Astrocyte (in vitro differentiated cells and primary cell): ENCODE measurements at regions not wholly inside any gene's neighbourhood (a gene's known extent, or its start where the extent isn't known, plus 50 kb on each side); places are given as distances from the start of the nearest gene placed in this dataset.

Source experiments
- DNase-seq: peaks from one replicate; pipeline ENCODE4 v3.0.0-alpha.2; 2010; ENCODE audit warnings: low read depth
- FAIRE-seq: peaks from 2 replicates; lab custom pipeline; 2011; peaks lifted over from hg19 to GRCh38; lab: Jason Lieb, UNC
- H2AFZ ChIP-seq: 2 replicates; pipeline ENCODE4 v1.6.0; 2012; ENCODE audit warnings: low read depth, low read length, inconsistent platforms
- H3K27ac ChIP-seq: 2 replicates; pipeline ENCODE4 v1.5.1; 2011; ENCODE audit warnings: low read depth, low read length, inconsistent platforms
- H3K27me3 ChIP-seq: 2 replicates; pipeline ENCODE4 v1.6.0; 2011; ENCODE audit warnings: low read length, inconsistent platforms; ENCODE audit not compliant: insufficient read depth
- H3K36me3 ChIP-seq: 2 replicates; pipeline ENCODE4 v1.5.1; 2011; ENCODE audit warnings: low read length, inconsistent platforms; ENCODE audit not compliant: insufficient read depth
- H3K4me1 ChIP-seq: 2 replicates; pipeline ENCODE4 v1.5.1; 2011; ENCODE audit warnings: low read length, inconsistent platforms; ENCODE audit not compliant: insufficient read depth
- H3K4me2 ChIP-seq: 2 replicates; pipeline ENCODE4 v1.6.0; 2012; ENCODE audit warnings: low read length, inconsistent platforms
- H3K4me3 ChIP-seq: 2 replicates; pipeline ENCODE4 v1.5.1; 2011; ENCODE audit warnings: low read depth, mild to moderate bottlenecking, low read length, inconsistent platforms; ENCODE audit not compliant: insufficient read depth
- H3K79me2 ChIP-seq: 2 replicates; pipeline ENCODE4 v1.6.0; 2012; ENCODE audit warnings: mild to moderate bottlenecking, low read length, inconsistent platforms; ENCODE audit not compliant: insufficient read depth
- H3K9ac ChIP-seq: 2 replicates; pipeline ENCODE4 v1.6.0; 2012; ENCODE audit warnings: mild to moderate bottlenecking, low read length, inconsistent platforms
- H3K9me3 ChIP-seq: 2 replicates; pipeline ENCODE4 v1.5.1; 2012; ENCODE audit warnings: low read depth, mild to moderate bottlenecking, low read length, inconsistent platforms; ENCODE audit not compliant: insufficient read depth
- H4K20me1 ChIP-seq: 2 replicates; pipeline ENCODE4 v1.6.0; 2012; ENCODE audit warnings: low read length, inconsistent platforms; ENCODE audit not compliant: insufficient read depth
- H3K27ac Mint-ChIP-seq: one replicate; pipeline ENCODE4 v1.8.0; 2021; ENCODE audit warnings: mild to moderate bottlenecking, mixed read lengths; ENCODE audit not compliant: unreplicated experiment
- H3K27me3 Mint-ChIP-seq: one replicate; pipeline ENCODE4 v1.8.0; 2021; ENCODE audit warnings: low read depth, mixed read lengths; ENCODE audit not compliant: unreplicated experiment
- H3K36me3 Mint-ChIP-seq: one replicate; pipeline ENCODE4 v1.8.0; 2021; ENCODE audit warnings: low read depth, mixed read lengths; ENCODE audit not compliant: unreplicated experiment
- H3K4me1 Mint-ChIP-seq: one replicate; pipeline ENCODE4 v1.8.0; 2021; ENCODE audit warnings: low read depth, mixed read lengths; ENCODE audit not compliant: unreplicated experiment
- H3K4me3 Mint-ChIP-seq: one replicate; pipeline ENCODE4 v1.8.0; 2021; ENCODE audit warnings: mild to moderate bottlenecking, moderate library complexity, mixed read lengths; ENCODE audit not compliant: unreplicated experiment
- H3K9me3 Mint-ChIP-seq: one replicate; pipeline ENCODE4 v1.8.0; 2021; ENCODE audit warnings: mild to moderate bottlenecking, mixed read lengths; ENCODE audit not compliant: unreplicated experiment
- CTCF ChIP-seq: IDR thresholded peaks from 2 replicates; pipeline ENCODE4 v1.5.1; 2011; ENCODE audit warnings: low read depth, mild to moderate bottlenecking, inconsistent platforms, low read length, moderate library complexity; ENCODE audit not compliant: insufficient read depth
- EZH2 ChIP-seq: IDR thresholded peaks from 2 replicates; pipeline ENCODE4 v1.6.1; 2012; ENCODE audit warnings: mild to moderate bottlenecking, low read length, inconsistent platforms; ENCODE audit not compliant: insufficient read depth

DNA sequence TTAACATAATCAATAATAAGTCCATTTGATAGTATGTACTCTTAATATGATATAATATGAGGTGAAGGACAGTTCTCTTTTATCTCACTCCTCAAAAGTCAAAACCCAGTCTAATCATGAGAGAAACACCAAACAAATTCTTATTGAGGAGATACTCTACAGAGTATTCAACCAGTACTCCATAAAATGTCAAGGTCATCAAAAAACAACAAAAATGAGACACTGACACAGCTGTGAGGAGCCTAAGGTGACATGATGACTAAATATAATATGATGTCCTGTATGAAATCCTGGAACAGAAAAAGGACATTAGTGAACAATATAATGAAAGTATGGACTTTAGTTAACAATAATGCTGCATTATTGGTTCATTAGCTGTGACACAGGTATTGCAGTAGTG, 675.1 kb downstream of the HTR1B start:
- H3K4me2 ChIP-seq = no peak overlapping the region
- Mint-ChIP-seq H3K36me3 (peaks cover 3% of the 10 kb centered on the region), H3K4me3 (no peak overlapping the region), H3K27me3 (no peaks in the 10 kb centered on the region), H3K9me3 (peaks cover 3% of the 10 kb centered on the region), H3K4me1 (peaks cover 13% of the 10 kb centered on the region), H3K27ac (no peak overlapping the region)
- H3K4me3 ChIP-seq = no peak overlapping the region
- TF ChIP-seq EZH2 = no peak
- TF ChIP-seq CTCF = no peak
- no peaks in the 10 kb centered on the region for H4K20me1 ChIP-seq
- FAIRE-seq = no peak
- H2AFZ ChIP-seq = no peak overlapping the region
- no peaks in the 10 kb centered on the region for H3K27me3 ChIP-seq
- peaks cover 3% of the 10 kb centered on the region for H3K9me3 ChIP-seq
- no peaks in the 10 kb centered on the region for H3K4me1 ChIP-seq
- no peaks in the 10 kb centered on the region for H3K79me2 ChIP-seq
- no peaks in the 10 kb centered on the region for H3K36me3 ChIP-seq
- DNase-seq = no peak
- H3K27ac ChIP-seq = no peak overlapping the region
- H3K9ac ChIP-seq = no peak overlapping the region

- Histone ChIP-seq H3K9me3 (no peaks in the 10 kb centered on the region), H3K9ac (no peak overlapping the region), H3K36me3 (no peaks in the 10 kb centered on the region), H3K4me1 (no peaks in the 10 kb centered on the region), H3K79me2 (no peaks in the 10 kb centered on the region), H3K27ac (no peak overlapping the region), H3K27me3 (no peaks in the 10 kb centered on the region), H3K4me3 (no peak overlapping the region), H3K4me2 (no peak overlapping the region), H4K20me1 (no peaks in the 10 kb centered on the region), H2AFZ (no peak overlapping the region)
- DNase-seq (no peak), FAIRE-seq (no peak)
- peaks cover 9% of the 10 kb centered on the region for H3K4me1 Mint-ChIP-seq
- H3K27me3 Mint-ChIP-seq = no peaks in the 10 kb centered on the region
- H3K4me3 Mint-ChIP-seq = no peak overlapping the region
- no peak for TF ChIP-seq CTCF
- TF ChIP-seq EZH2 = no peak
- no peak overlapping the region for H3K27ac Mint-ChIP-seq
- H3K36me3 Mint-ChIP-seq = no peaks in the 10 kb centered on the region
- H3K9me3 Mint-ChIP-seq = no peaks in the 10 kb centered on the region
Observed at GRCh38 chr6:76779068-76779467, 684.2 kb downstream of the HTR1B start.

GRCh38 chr6:76776876-76777275, 686.4 kb downstream of the HTR1B start:
- H3K36me3 ChIP-seq = no peaks in the 10 kb centered on the region
- FAIRE-seq (no peak), DNase-seq (no peak)
- Mint-ChIP-seq H3K36me3 (no peaks in the 10 kb centered on the region), H3K27ac (no peak overlapping the region), H3K4me1 (peaks cover 9% of the 10 kb centered on the region), H3K4me3 (no peak overlapping the region), H3K9me3 (no peaks in the 10 kb centered on the region), H3K27me3 (no peaks in the 10 kb centered on the region)
- no peaks in the 10 kb centered on the region for H4K20me1 ChIP-seq
- H3K9me3 ChIP-seq = no peaks in the 10 kb centered on the region
- no peak overlapping the region for H2AFZ ChIP-seq
- H3K4me2 ChIP-seq = no peak overlapping the region
- no peak overlapping the region for H3K27ac ChIP-seq
- H3K9ac ChIP-seq = no peak overlapping the region
- no peaks in the 10 kb centered on the region for H3K27me3 ChIP-seq
- no peaks in the 10 kb centered on the region for H3K4me1 ChIP-seq
- no peak overlapping the region for H3K4me3 ChIP-seq
- no peak for TF ChIP-seq CTCF
- TF ChIP-seq EZH2 = no peak
- H3K79me2 ChIP-seq = no peaks in the 10 kb centered on the region
